ENCODE measurements at regions not wholly inside any gene's neighbourhood (a gene's known extent, or its start where the extent isn't known, plus 50 kb on each side); places are given as distances from the start of the nearest gene placed in this dataset.

- H3K9ac ChIP-seq (ENCODE audit: low read depth, low read length) = no peak overlapping the region
- no peak overlapping the region for H3K4me3 ChIP-seq (ENCODE audit: low read depth in 1 of 2, low read length in 2 of 2)
- TF ChIP-seq CTCF (IDR thresholded peaks at IDR 0.05; ENCODE audit: borderline replicate concordance, extremely low read depth, low read length, poor library complexity, severe bottlenecking) = no peak
- TF ChIP-seq EZH2 (IDR thresholded peaks at IDR 0.05; ENCODE audit: borderline replicate concordance, low read depth, low read length, severe bottlenecking) = no peak
- ATAC-seq (ENCODE audit: insufficient read depth, low read depth) (no peak), DNase-seq (no peak)
- H3K79me2 ChIP-seq (ENCODE audit: insufficient read depth, low read length) = no peaks in the 10 kb centered on the region
- H3K27ac ChIP-seq (ENCODE audit: low read length) = no peak overlapping the region
- H3K9me3 ChIP-seq (ENCODE audit: insufficient read depth, low read length, severe bottlenecking) = no peaks in the 10 kb centered on the region
- H4K20me1 ChIP-seq (ENCODE audit: insufficient read depth, low read length) = no peaks in the 10 kb centered on the region
- H3K27me3 ChIP-seq (ENCODE audit: insufficient read depth, low read length, poor library complexity) = no peaks in the 10 kb centered on the region
- no peak overlapping the region for H3K4me2 ChIP-seq (ENCODE audit: insufficient read depth, low read length)
- H2AFZ ChIP-seq (ENCODE audit: low read depth, low read length) = no peak overlapping the region
- no peaks in the 10 kb centered on the region for H3K4me1 ChIP-seq (ENCODE audit: insufficient read depth, low read length)
- H3K36me3 ChIP-seq (ENCODE audit: insufficient read depth, low read length) = no peaks in the 10 kb centered on the region
Measured at GRCh38 chr5:119840175-119840574, 210.8 kb downstream of the FAM170A start.

- no peaks in the 10 kb centered on the region for H3K27me3 ChIP-seq (ENCODE audit: insufficient read depth, low read length, poor library complexity)
- no peaks in the 10 kb centered on the region for H3K4me1 ChIP-seq (ENCODE audit: insufficient read depth, low read length)
- ATAC-seq (ENCODE audit: insufficient read depth, low read depth) (no peak), DNase-seq (no peak)
- H3K4me3 ChIP-seq (ENCODE audit: low read depth in 1 of 2, low read length in 2 of 2) = no peak overlapping the region
- peaks cover 2% of the 10 kb centered on the region for H3K9me3 ChIP-seq (ENCODE audit: insufficient read depth, low read length, severe bottlenecking)
- no peaks in the 10 kb centered on the region for H3K36me3 ChIP-seq (ENCODE audit: insufficient read depth, low read length)
- no peak overlapping the region for H3K27ac ChIP-seq (ENCODE audit: low read length)
- no peaks in the 10 kb centered on the region for H4K20me1 ChIP-seq (ENCODE audit: insufficient read depth, low read length)
- TF ChIP-seq EZH2 (IDR thresholded peaks at IDR 0.05; ENCODE audit: borderline replicate concordance, low read depth, low read length, severe bottlenecking) = no peak
- TF ChIP-seq CTCF (IDR thresholded peaks at IDR 0.05; ENCODE audit: borderline replicate concordance, extremely low read depth, low read length, poor library complexity, severe bottlenecking) = no peak
- no peak overlapping the region for H3K9ac ChIP-seq (ENCODE audit: low read depth, low read length)
- no peak overlapping the region for H2AFZ ChIP-seq (ENCODE audit: low read depth, low read length)
- H3K4me2 ChIP-seq (ENCODE audit: insufficient read depth, low read length) = no peak overlapping the region
- H3K79me2 ChIP-seq (ENCODE audit: insufficient read depth, low read length) = no peaks in the 10 kb centered on the region
Measured at GRCh38 chr5:119852140-119852539, 222.8 kb downstream of the FAM170A start.

GRCh38 chr5:119860463-119860862 is 231.1 kb downstream of the FAM170A start:
- Histone ChIP-seq H4K20me1 (ENCODE audit: insufficient read depth, low read length) (no peaks in the 10 kb centered on the region), H3K27me3 (ENCODE audit: insufficient read depth, low read length, poor library complexity) (no peaks in the 10 kb centered on the region), H3K79me2 (ENCODE audit: insufficient read depth, low read length) (no peaks in the 10 kb centered on the region), H3K36me3 (ENCODE audit: insufficient read depth, low read length) (no peaks in the 10 kb centered on the region), H3K4me1 (ENCODE audit: insufficient read depth, low read length) (no peaks in the 10 kb centered on the region), H2AFZ (ENCODE audit: low read depth, low read length) (no peak overlapping the region), H3K4me3 (ENCODE audit: low read depth in 1 of 2, low read length in 2 of 2) (no peak overlapping the region), H3K27ac (ENCODE audit: low read length) (no peak overlapping the region), H3K9ac (ENCODE audit: low read depth, low read length) (no peak overlapping the region), H3K4me2 (ENCODE audit: insufficient read depth, low read length) (no peak overlapping the region), H3K9me3 (ENCODE audit: insufficient read depth, low read length, severe bottlenecking) (no peaks in the 10 kb centered on the region)
- no peak for TF ChIP-seq EZH2 (IDR thresholded peaks at IDR 0.05; ENCODE audit: borderline replicate concordance, low read depth, low read length, severe bottlenecking)
- no peak for TF ChIP-seq CTCF (IDR thresholded peaks at IDR 0.05; ENCODE audit: borderline replicate concordance, extremely low read depth, low read length, poor library complexity, severe bottlenecking)
- ATAC-seq (ENCODE audit: insufficient read depth, low read depth) = no peak
- no peak for DNase-seq

- no peaks in the 10 kb centered on the region for H4K20me1 ChIP-seq (ENCODE audit: insufficient read depth, low read length)
- no peak overlapping the region for H3K27ac ChIP-seq (ENCODE audit: low read length)
- no peak for ATAC-seq (ENCODE audit: insufficient read depth, low read depth)
- H3K4me3 ChIP-seq (ENCODE audit: low read depth in 1 of 2, low read length in 2 of 2) = no peak overlapping the region
- DNase-seq = no peak
- H3K4me2 ChIP-seq (ENCODE audit: insufficient read depth, low read length) = no peak overlapping the region
- no peaks in the 10 kb centered on the region for H3K9me3 ChIP-seq (ENCODE audit: insufficient read depth, low read length, severe bottlenecking)
- no peaks in the 10 kb centered on the region for H3K36me3 ChIP-seq (ENCODE audit: insufficient read depth, low read length)
- H2AFZ ChIP-seq (ENCODE audit: low read depth, low read length) = no peak overlapping the region
- TF ChIP-seq EZH2 (IDR thresholded peaks at IDR 0.05; ENCODE audit: borderline replicate concordance, low read depth, low read length, severe bottlenecking) = no peak
- TF ChIP-seq CTCF (IDR thresholded peaks at IDR 0.05; ENCODE audit: borderline replicate concordance, extremely low read depth, low read length, poor library complexity, severe bottlenecking) = no peak
- H3K4me1 ChIP-seq (ENCODE audit: insufficient read depth, low read length) = no peaks in the 10 kb centered on the region
- H3K79me2 ChIP-seq (ENCODE audit: insufficient read depth, low read length) = no peaks in the 10 kb centered on the region
- H3K27me3 ChIP-seq (ENCODE audit: insufficient read depth, low read length, poor library complexity) = no peaks in the 10 kb centered on the region
- H3K9ac ChIP-seq (ENCODE audit: low read depth, low read length) = no peak overlapping the region
Measured at GRCh38 chr5:119862619-119863018, 233.3 kb downstream of the FAM170A start.
